AG04450 (cell line): ENCODE measurements at regions not wholly inside any gene's neighbourhood (a gene's known extent, or its start where the extent isn't known, plus 50 kb on each side); places are given as distances from the start of the nearest gene placed in this dataset.

Source experiments
- CTCF ChIA-PET: fragments of 300-600, 350-600 bp; formaldehyde crosslinking; extraction: SDS; loops from one replicate; lab custom pipeline; 2022; ENCODE audit warnings: antibody characterized with exemption, inconsistent platforms; lab: Charles Lee
- POLR2A ChIA-PET: fragments of 350-600 bp; formaldehyde crosslinking; extraction: SDS; loops from one replicate; lab custom pipeline; 2021; ENCODE audit warnings: antibody characterized with exemption, inconsistent platforms; lab: Yijun Ruan, JAX
- DNase-seq: peaks from one replicate; pipeline ENCODE4 v3.0.0-alpha.2; 2011; ENCODE audit warnings: low read depth, low spot score
- H3K27ac ChIP-seq: one replicate; pipeline ENCODE4 v1.5.1; 2012; ENCODE audit warnings: low read depth, low read length, control low read depth
- H3K27me3 ChIP-seq: one replicate; pipeline ENCODE4 v1.6.0; 2012; ENCODE audit warnings: low read length; ENCODE audit not compliant: control insufficient read depth, insufficient read depth
- H3K4me3 ChIP-seq: 2 replicates; pipeline ENCODE4 v1.5.1; 2011; ENCODE audit warnings: mild to moderate bottlenecking, low read depth, low read length, control low read depth
- H3K9me3 ChIP-seq: 2 replicates; pipeline ENCODE4 v1.5.1; 2012; ENCODE audit warnings: low read length; ENCODE audit not compliant: control insufficient read depth, insufficient read depth
- CTCF ChIP-seq: IDR thresholded peaks from 2 replicates; pipeline ENCODE4 v1.5.1; 2011; ENCODE audit warnings: low read depth, low read length, control low read depth, inconsistent platforms

- Histone ChIP-seq H3K9me3 (no peaks in the 10 kb centered on the region), H3K4me3 (no peak overlapping the region), H3K27ac (no peak overlapping the region), H3K27me3 (no peaks in the 10 kb centered on the region)
- no peak for TF ChIP-seq CTCF
- ChIA-PET POLR2A (no interaction called here), CTCF (no interaction called here)
- no peak for DNase-seq
These were observed 634.8 kb upstream of the FAM174A start for GRCh38 chr5:99900302-99900852.

GRCh38 chr5:99879791-99880511 lies 655.2 kb upstream of the FAM174A start:
- H3K4me3 ChIP-seq, result no peak overlapping the region
- H3K9me3 ChIP-seq, result peaks cover 11% of the 10 kb centered on the region
- CTCF ChIA-PET, result no interaction called here
- H3K27ac ChIP-seq, result no peak overlapping the region
- DNase-seq, result no peak
- no peak for TF ChIP-seq CTCF
- H3K27me3 ChIP-seq, result no peaks in the 10 kb centered on the region
- POLR2A ChIA-PET, result no interaction called here

GRCh38 chr5:99878830-99879229 lies 656.3 kb upstream of the FAM174A start:
- no peak for DNase-seq
- POLR2A ChIA-PET, result no interaction called here
- CTCF ChIA-PET, result no interaction called here
- Histone ChIP-seq H3K27ac (no peak overlapping the region), H3K4me3 (no peak overlapping the region), H3K9me3 (peaks cover 11% of the 10 kb centered on the region), H3K27me3 (no peaks in the 10 kb centered on the region)
- TF ChIP-seq CTCF, result no peak

GRCh38 chr5:99866740-99867139 lies 668.4 kb upstream of the FAM174A start:
- Histone ChIP-seq H3K4me3 (no peak overlapping the region), H3K27me3 (no peaks in the 10 kb centered on the region), H3K27ac (no peak overlapping the region), H3K9me3 (peaks cover 4% of the 10 kb centered on the region; the same call in 1 of the 2 replicates)
- DNase-seq, result no peak
- CTCF ChIA-PET, result no interaction called here
- POLR2A ChIA-PET, result no interaction called here
- TF ChIP-seq CTCF, result no peak

- no peaks in the 10 kb centered on the region for H3K9me3 ChIP-seq
- no peak for DNase-seq
- no peak for TF ChIP-seq CTCF
- POLR2A ChIA-PET, result no interaction called here
- no peak overlapping the region for H3K27ac ChIP-seq
- CTCF ChIA-PET, result no interaction called here
- no peak overlapping the region for H3K4me3 ChIP-seq
- no peaks in the 10 kb centered on the region for H3K27me3 ChIP-seq
These were observed 670.0 kb upstream of the FAM174A start for GRCh38 chr5:99865159-99865558.
